Natural killer cell treated with Interleukin-12 subunit alpha and Interleukin-12 subunit beta and Interleukin-15 and Interleukin-18, amount 100 ng/mL, for 72 hours (primary cell): ENCODE measurements at regions not wholly inside any gene's neighbourhood (a gene's known extent, or its start where the extent isn't known, plus 50 kb on each side); places are given as distances from the start of the nearest gene placed in this dataset.

Source experiments
- ATAC-seq, 2 donors: fragments of 150-1000 bp; cut with Tn5 transposase in 1 of 2; sonication (Bioruptor Pico), chemical (Tn5 transposase) in 1 of 2; 2 replicates each; pipeline ENCODE4 v1.10.0; 2021
- DNase-seq: peaks from one replicate; pipeline ENCODE4 v3.0.0; 2022; ENCODE audit warnings: low spot score
- H3K27ac Mint-ChIP-seq, 2 donors: 1 replicate in 1 of 2; 2 replicates in 1 of 2; pipeline ENCODE4 v1.8.0; 2022; ENCODE audit warnings: mixed read lengths in 2 of 2, mild to moderate bottlenecking in 1 of 2, moderate library complexity in 1 of 2
- H3K27me3 Mint-ChIP-seq, 2 donors: 1 replicate in 1 of 2; 2 replicates in 1 of 2; pipeline ENCODE4 v1.8.0; 2022; ENCODE audit warnings: mixed read lengths in 2 of 2
- H3K36me3 Mint-ChIP-seq: one replicate; pipeline ENCODE4 v1.8.0; 2022; ENCODE audit warnings: mixed read lengths
- H3K4me1 Mint-ChIP-seq, 2 donors: 1 replicate in 1 of 2; 2 replicates in 1 of 2; pipeline ENCODE4 v1.8.0; 2022; ENCODE audit warnings: low read depth in 2 of 2, mixed read lengths in 2 of 2, mild to moderate bottlenecking in 1 of 2
- H3K4me3 Mint-ChIP-seq: one replicate; pipeline ENCODE4 v1.8.0; 2022; ENCODE audit warnings: mixed read lengths
- H3K9me3 Mint-ChIP-seq: 2 replicates; pipeline ENCODE4 v1.8.0; 2022; ENCODE audit warnings: mixed read lengths

GRCh38 chr1:192914092-192914491 lies 105.3 kb downstream of the RGS2 start:
- DNase-seq, result no peak
- H3K27ac Mint-ChIP-seq, result no peak overlapping the region
- peaks cover 0 to 3% of the 10 kb centered on the region in 2 donors for H3K27me3 Mint-ChIP-seq
- H3K36me3 Mint-ChIP-seq, result no peaks in the 10 kb centered on the region
- no peak for ATAC-seq
- peaks cover 0 to 2% of the 10 kb centered on the region in 2 donors for H3K4me1 Mint-ChIP-seq
- no peak overlapping the region for H3K4me3 Mint-ChIP-seq
- H3K9me3 Mint-ChIP-seq, result peaks cover 3% of the 10 kb centered on the region

- Mint-ChIP-seq H3K36me3 (no peaks in the 10 kb centered on the region), H3K9me3 (peaks cover 3% of the 10 kb centered on the region), H3K4me1 (peaks cover 0 to 3% of the 10 kb centered on the region in 2 donors), H3K4me3 (no peak overlapping the region), H3K27me3 (peaks cover 0 to 3% of the 10 kb centered on the region in 2 donors), H3K27ac (no peak overlapping the region)
- ATAC-seq (no peak), DNase-seq (no peak)
These were observed 105.9 kb downstream of the RGS2 start for GRCh38 chr1:192914696-192915095.

DNA sequence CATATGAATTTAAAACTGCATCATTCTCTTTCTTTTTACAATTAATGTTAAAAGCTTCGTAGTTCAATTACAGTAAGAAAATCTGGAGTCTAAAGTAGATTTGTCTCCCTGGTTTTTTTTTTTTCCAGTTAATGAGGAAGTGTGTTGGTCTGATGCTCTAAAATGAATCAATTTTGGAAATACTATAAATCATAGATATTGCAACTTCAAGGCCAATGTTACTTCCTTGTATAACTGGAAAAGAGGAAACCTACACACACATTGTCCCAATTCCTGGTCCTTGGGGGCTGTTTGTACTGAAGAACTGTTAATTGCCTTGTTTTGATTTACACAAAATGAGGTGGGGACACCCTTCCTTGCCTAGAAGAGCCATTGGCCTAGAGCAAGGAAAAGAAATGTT lies 107.2 kb downstream of the RGS2 start:
- H3K9me3 Mint-ChIP-seq, result peaks cover 3% of the 10 kb centered on the region
- peaks cover 0 to 3% of the 10 kb centered on the region in 2 donors for H3K27me3 Mint-ChIP-seq
- H3K36me3 Mint-ChIP-seq, result no peaks in the 10 kb centered on the region
- H3K4me1 Mint-ChIP-seq, result peaks cover 0 to 3% of the 10 kb centered on the region in 2 donors
- DNase-seq (no peak), ATAC-seq (no peak)
- H3K27ac Mint-ChIP-seq, result no peak overlapping the region
- H3K4me3 Mint-ChIP-seq, result no peak overlapping the region

- Mint-ChIP-seq H3K4me3 (no peak overlapping the region), H3K9me3 (peaks cover 3% of the 10 kb centered on the region), H3K4me1 (peaks cover 0 to 3% of the 10 kb centered on the region in 2 donors), H3K27ac (no peak overlapping the region), H3K36me3 (no peaks in the 10 kb centered on the region), H3K27me3 (peaks cover 0 to 3% of the 10 kb centered on the region in 2 donors)
- DNase-seq (no peak), ATAC-seq (no peak)
These were observed 109.4 kb downstream of the RGS2 start for GRCh38 chr1:192918259-192918658.

DNA sequence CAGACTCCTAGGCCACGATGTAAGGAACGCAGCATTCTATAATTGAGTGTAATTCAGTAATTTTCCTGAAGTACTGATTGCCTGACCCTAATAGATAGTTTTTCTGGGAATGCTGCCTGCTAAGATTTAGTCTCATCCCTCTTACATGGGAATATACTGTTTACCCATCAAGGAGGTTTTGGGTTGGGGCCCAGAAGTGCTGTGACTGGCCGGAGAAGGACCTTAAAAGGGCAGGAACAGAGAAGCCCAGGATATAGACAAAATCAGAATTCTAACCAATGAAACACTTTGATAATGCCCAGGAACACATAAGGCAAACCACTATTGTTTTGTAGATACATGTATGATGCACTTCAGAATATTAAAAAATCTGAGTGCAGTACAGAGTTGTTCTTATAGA lies 111.6 kb downstream of the RGS2 start:
- DNase-seq, result no peak
- Mint-ChIP-seq H3K36me3 (no peaks in the 10 kb centered on the region), H3K9me3 (peaks cover 3% of the 10 kb centered on the region), H3K4me3 (no peak overlapping the region), H3K27ac (no peak overlapping the region), H3K27me3 (peaks cover 0 to 3% of the 10 kb centered on the region in 2 donors), H3K4me1 (peaks cover 0 to 3% of the 10 kb centered on the region in 2 donors)
- ATAC-seq, result no peak

GRCh38 chr1:192925609-192926008 lies 116.8 kb downstream of the RGS2 start:
- Mint-ChIP-seq H3K27me3 (peaks cover 6% of the 10 kb centered on the region in 2 donors), H3K27ac (no peak overlapping the region), H3K4me1 (no peaks in the 10 kb centered on the region), H3K9me3 (no peaks in the 10 kb centered on the region), H3K4me3 (no peak overlapping the region), H3K36me3 (no peaks in the 10 kb centered on the region)
- DNase-seq, result no peak
- no peak for ATAC-seq

GRCh38 chr1:192926736-192927135 lies 117.9 kb downstream of the RGS2 start:
- no peaks in the 10 kb centered on the region for H3K4me1 Mint-ChIP-seq
- no peak for DNase-seq
- H3K4me3 Mint-ChIP-seq, result no peak overlapping the region

DNA sequence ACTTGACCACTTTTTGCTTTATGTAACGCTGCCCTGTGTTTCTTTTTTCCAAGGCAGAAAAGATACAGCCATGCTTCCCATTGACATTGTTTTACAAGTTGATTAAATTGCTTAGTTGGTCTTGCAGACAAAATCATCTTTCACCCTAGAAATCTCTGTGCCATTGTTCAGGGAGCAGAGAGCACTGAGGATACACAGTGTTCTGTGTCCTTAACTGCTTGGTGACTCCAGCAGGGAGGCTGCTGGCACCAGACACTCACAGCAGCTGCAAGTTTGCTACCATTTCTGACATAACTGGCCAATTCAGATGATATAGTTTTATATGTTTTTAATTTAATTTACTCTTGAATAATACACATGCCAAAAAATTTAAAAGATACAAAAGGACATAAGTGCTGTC lies 118.7 kb downstream of the RGS2 start:
- no peak overlapping the region for H3K4me3 Mint-ChIP-seq
- no peak for ATAC-seq
- H3K36me3 Mint-ChIP-seq, result no peaks in the 10 kb centered on the region
- H3K4me1 Mint-ChIP-seq, result no peaks in the 10 kb centered on the region
- no peak overlapping the region for H3K27ac Mint-ChIP-seq
- H3K27me3 Mint-ChIP-seq, result peaks cover 6% of the 10 kb centered on the region in 2 donors
- DNase-seq, result no peak
- no peaks in the 10 kb centered on the region for H3K9me3 Mint-ChIP-seq

More at GRCh38 chr1:192926736-192927135, 117.9 kb downstream of the RGS2 start:
- Mint-ChIP-seq H3K27me3 (peaks cover 6% of the 10 kb centered on the region in 2 donors), H3K27ac (no peak overlapping the region), H3K9me3 (no peaks in the 10 kb centered on the region), H3K36me3 (no peaks in the 10 kb centered on the region)
- no peak for ATAC-seq

DNA sequence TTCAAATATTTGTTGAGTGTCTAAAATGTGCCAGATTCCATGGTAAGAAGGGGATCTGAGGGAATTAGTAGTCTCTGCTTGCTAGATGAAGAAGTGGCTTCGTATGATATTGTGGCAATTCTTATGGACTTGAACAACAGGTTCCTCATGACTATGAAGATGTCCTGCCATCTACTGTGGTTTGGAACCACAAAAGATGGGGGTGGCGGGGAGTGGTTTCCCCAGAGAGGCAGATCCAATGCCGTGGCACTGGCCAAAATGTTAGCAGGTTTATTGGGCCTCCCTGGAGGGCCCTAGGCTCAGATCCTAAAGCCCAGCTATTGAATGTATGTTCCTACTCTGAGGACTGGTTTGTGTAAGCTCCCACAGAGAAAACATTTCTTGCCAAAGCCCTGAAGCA lies 120.8 kb downstream of the RGS2 start:
- ATAC-seq, result no peak
- Mint-ChIP-seq H3K4me3 (no peak overlapping the region), H3K9me3 (no peaks in the 10 kb centered on the region)

DNA sequence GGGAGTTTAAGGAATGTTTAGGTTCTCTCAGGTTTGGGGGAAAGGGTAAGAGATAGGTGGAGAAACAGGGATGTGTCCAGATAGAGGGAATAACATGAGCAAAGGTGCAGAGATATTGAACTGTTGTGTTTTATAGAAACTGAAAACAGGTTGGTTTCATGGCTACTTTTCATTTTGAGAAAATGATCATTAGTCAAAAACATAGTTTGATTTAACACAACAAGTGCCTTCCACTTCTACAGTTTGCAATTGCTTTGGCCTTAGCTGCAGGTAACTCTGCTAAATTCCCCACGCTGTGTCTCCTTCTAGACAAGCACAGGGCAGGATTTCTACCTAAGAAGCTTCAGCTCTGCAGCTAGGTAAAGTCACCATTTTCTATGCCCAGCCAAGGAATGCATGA lies 124.9 kb downstream of the RGS2 start:
- H3K4me1 Mint-ChIP-seq, result peaks cover 19 to 25% of the 10 kb centered on the region in 2 donors
- H3K9me3 Mint-ChIP-seq, result no peaks in the 10 kb centered on the region
- ATAC-seq (no peak), DNase-seq (no peak)
- peaks cover 0 to 5% of the 10 kb centered on the region in 2 donors for H3K27me3 Mint-ChIP-seq
- H3K36me3 Mint-ChIP-seq, result no peaks in the 10 kb centered on the region
- H3K27ac Mint-ChIP-seq, result no peak overlapping the region
- no peak overlapping the region for H3K4me3 Mint-ChIP-seq

More for the DNA sequence above, 120.8 kb downstream of the RGS2 start:
- no peak overlapping the region for H3K27ac Mint-ChIP-seq
- DNase-seq, result no peak
- H3K36me3 Mint-ChIP-seq, result no peaks in the 10 kb centered on the region
- H3K27me3 Mint-ChIP-seq, result peaks cover 6 to 11% of the 10 kb centered on the region in 2 donors
- H3K4me1 Mint-ChIP-seq, result peaks cover 0 to 8% of the 10 kb centered on the region in 2 donors

DNA sequence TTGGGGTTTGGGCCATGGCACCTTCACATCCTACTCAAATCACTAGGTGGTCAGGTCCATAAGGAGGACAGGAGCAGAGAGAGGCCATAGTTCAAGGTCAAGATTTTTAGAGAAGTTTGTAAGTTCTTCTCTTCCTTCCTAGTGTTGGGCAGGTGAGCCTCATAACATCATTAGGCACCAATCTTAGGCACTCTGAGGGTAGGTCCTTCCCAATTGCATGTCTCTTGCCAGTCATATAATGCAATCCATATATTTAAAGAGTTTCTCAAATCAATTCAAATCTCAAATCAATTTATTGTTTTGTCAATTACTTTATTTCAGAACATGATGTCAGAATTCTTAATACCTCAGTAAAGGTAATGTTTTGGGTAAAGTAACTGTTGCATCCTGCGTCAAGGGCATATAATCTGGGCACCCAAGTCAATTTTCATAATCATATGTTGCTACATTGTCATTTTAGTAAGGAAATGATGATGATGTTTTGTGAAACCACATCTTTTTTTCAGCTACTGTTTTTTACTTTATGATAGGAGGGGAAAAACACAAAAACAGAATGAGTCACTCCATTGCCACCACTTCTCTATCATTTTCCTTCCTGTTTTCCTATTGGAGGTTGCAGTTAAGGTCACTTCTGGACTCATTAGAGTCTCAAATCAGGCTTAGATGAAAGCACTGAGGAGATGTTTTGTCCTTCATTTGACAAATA lies 122.7 kb downstream of the UCHL5 start:
- peak; percentile 81 to 85 for ATAC-seq

GRCh38 chr1:192937128-192937527 lies 122.0 kb downstream of the UCHL5 start:
- ATAC-seq, result peak in 1 of 2 donors; percentile 20
- H3K9me3 Mint-ChIP-seq, result no peaks in the 10 kb centered on the region

More for the DNA sequence above, 122.7 kb downstream of the UCHL5 start:
- Mint-ChIP-seq H3K9me3 (no peaks in the 10 kb centered on the region), H3K4me3 (peak overlapping the region; percentile 37), H3K4me1 (peaks cover 19 to 30% of the 10 kb centered on the region in 2 donors), H3K36me3 (no peaks in the 10 kb centered on the region), H3K27me3 (peaks cover 0 to 5% of the 10 kb centered on the region in 2 donors), H3K27ac (peak overlapping the region; percentile 74 to 90)
- DNase-seq, result no peak

DNA sequence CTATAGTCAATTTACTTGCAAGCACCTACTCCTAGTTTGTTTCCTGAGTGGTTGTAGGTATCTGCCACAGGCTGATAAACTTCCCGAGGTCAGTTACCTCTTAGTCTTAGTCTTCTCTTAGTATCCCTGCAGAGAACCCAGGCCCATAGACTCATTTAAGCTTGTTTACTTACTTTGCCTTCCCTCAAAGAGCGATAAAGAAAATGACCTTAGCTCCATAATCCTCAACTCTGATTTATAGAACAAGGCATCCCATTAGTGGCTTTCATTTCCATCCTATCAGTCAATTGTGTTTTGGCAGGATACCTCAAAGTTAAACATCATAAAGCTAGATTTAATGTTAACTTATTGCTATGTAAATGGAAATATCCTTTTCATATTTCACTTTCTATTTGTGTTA lies 119.7 kb downstream of the UCHL5 start:
- no peaks in the 10 kb centered on the region for H3K36me3 Mint-ChIP-seq
- H3K27ac Mint-ChIP-seq, result no peak overlapping the region
- peaks cover 19 to 31% of the 10 kb centered on the region in 2 donors for H3K4me1 Mint-ChIP-seq
- no peaks in the 10 kb centered on the region for H3K27me3 Mint-ChIP-seq
- H3K4me3 Mint-ChIP-seq, result no peak overlapping the region
- no peak for DNase-seq
- no peaks in the 10 kb centered on the region for H3K9me3 Mint-ChIP-seq
- no peak for ATAC-seq

More at GRCh38 chr1:192937128-192937527, 122.0 kb downstream of the UCHL5 start:
- Mint-ChIP-seq H3K36me3 (no peaks in the 10 kb centered on the region), H3K27me3 (peaks cover 0 to 5% of the 10 kb centered on the region in 2 donors), H3K4me3 (no peak overlapping the region), H3K27ac (peak overlapping the region; percentile 74 to 90), H3K4me1 (peaks cover 19 to 32% of the 10 kb centered on the region in 2 donors)
- DNase-seq, result no peak

GRCh38 chr1:192940658-192941057 lies 118.5 kb downstream of the UCHL5 start:
- no peak for ATAC-seq
- Mint-ChIP-seq H3K36me3 (no peaks in the 10 kb centered on the region), H3K4me1 (peaks cover 25 to 37% of the 10 kb centered on the region in 2 donors), H3K27me3 (no peaks in the 10 kb centered on the region), H3K27ac (no peak overlapping the region), H3K4me3 (no peak overlapping the region), H3K9me3 (no peaks in the 10 kb centered on the region)
- DNase-seq, result no peak
